Duodenal mucosa (tissue), 2 donors: ENCODE measurements at regions not wholly inside any gene's neighbourhood (a gene's known extent, or its start where the extent isn't known, plus 50 kb on each side); places are given as distances from the start of the nearest gene placed in this dataset.
"Not testable (repeated sequence)": the region's sequence is repeated elsewhere in the genome, so short reads cannot be mapped to it uniquely, and the experiment has no call there.

Experiments
- H3K27ac ChIP-seq: one replicate; pipeline ENCODE4 v1.7.0; 2013; ENCODE audit warnings: low read depth, low read length
- H3K27me3 ChIP-seq, 2 donors: one replicate each; pipeline ENCODE4 v1.7.0; 2013; ENCODE audit warnings: low read length in 2 of 2, control low read depth in 1 of 2; ENCODE audit not compliant: insufficient read depth in 2 of 2, control insufficient read depth in 1 of 2
- H3K36me3 ChIP-seq, 2 donors: one replicate each; pipeline ENCODE4 v1.7.0; 2013; ENCODE audit warnings: low read length in 2 of 2, control low read depth in 1 of 2; ENCODE audit not compliant: insufficient read depth in 2 of 2, control insufficient read depth in 1 of 2
- H3K4me1 ChIP-seq, 2 donors: one replicate each; pipeline ENCODE4 v1.7.0; 2013; ENCODE audit warnings: low read length in 2 of 2, control low read depth in 1 of 2; ENCODE audit not compliant: insufficient read depth in 2 of 2, control insufficient read depth in 1 of 2
- H3K4me3 ChIP-seq, 2 donors: one replicate each; pipeline ENCODE4 v1.7.0; 2013; ENCODE audit warnings: low read length in 2 of 2, low read depth in 1 of 2
- H3K9ac ChIP-seq, 2 donors: one replicate each; pipeline ENCODE4 v1.7.0; 2013; ENCODE audit warnings: low read length in 2 of 2, low read depth in 1 of 2
- H3K9me3 ChIP-seq, 2 donors: one replicate each; pipeline ENCODE4 v1.7.0; 2013; ENCODE audit warnings: low read length in 2 of 2, control low read depth in 1 of 2; ENCODE audit not compliant: control insufficient read depth in 1 of 2

GRCh38 chr9:87040410-87041009 is 93.2 kb upstream of the GAS1 start:
- no peak overlapping the region for H3K4me3 ChIP-seq
- no peaks in the 10 kb centered on the region for H3K9me3 ChIP-seq
- H3K27ac ChIP-seq, result no peak overlapping the region
- H3K27me3 ChIP-seq, result no peaks in the 10 kb centered on the region
- no peaks in the 10 kb centered on the region for H3K4me1 ChIP-seq
- H3K36me3 ChIP-seq, result no peaks in the 10 kb centered on the region
- H3K9ac ChIP-seq, result no peak overlapping the region

- not testable (repeated sequence) for H3K27ac ChIP-seq, H3K9me3 ChIP-seq, H3K9ac ChIP-seq, H3K36me3 ChIP-seq, H3K27me3 ChIP-seq, H3K4me1 ChIP-seq
- H3K4me3 ChIP-seq, result peak overlapping the region in 1 of 2 donors; percentile 1
Measured at GRCh38 chr9:87041553-87042235, 94.4 kb upstream of the GAS1 start.

- not testable (repeated sequence) for H3K27ac ChIP-seq, H3K9me3 ChIP-seq, H3K36me3 ChIP-seq, H3K27me3 ChIP-seq, H3K9ac ChIP-seq, H3K4me1 ChIP-seq, H3K4me3 ChIP-seq
Measured at GRCh38 chr9:87049929-87050608, 102.8 kb upstream of the GAS1 start.

GRCh38 chr9:87054999-87055686 is 107.8 kb upstream of the GAS1 start:
- Histone ChIP-seq H3K9ac (no peak overlapping the region), H3K27me3 (no peaks in the 10 kb centered on the region), H3K4me1 (no peaks in the 10 kb centered on the region), H3K36me3 (no peaks in the 10 kb centered on the region), H3K9me3 (no peaks in the 10 kb centered on the region), H3K27ac (no peak overlapping the region), H3K4me3 (no peak overlapping the region)

GRCh38 chr9:87059772-87060171 is 112.5 kb upstream of the GAS1 start:
- no peaks in the 10 kb centered on the region for H3K9me3 ChIP-seq
- no peak overlapping the region for H3K4me3 ChIP-seq
- no peaks in the 10 kb centered on the region for H3K36me3 ChIP-seq
- H3K9ac ChIP-seq, result no peak overlapping the region
- no peak overlapping the region for H3K27ac ChIP-seq
- H3K27me3 ChIP-seq, result no peaks in the 10 kb centered on the region
- H3K4me1 ChIP-seq, result no peaks in the 10 kb centered on the region

GRCh38 chr9:87062746-87063145 is 115.4 kb upstream of the GAS1 start:
- H3K36me3 ChIP-seq, result no peaks in the 10 kb centered on the region
- no peak overlapping the region for H3K9ac ChIP-seq
- no peak overlapping the region for H3K27ac ChIP-seq
- H3K4me1 ChIP-seq, result no peaks in the 10 kb centered on the region
- H3K4me3 ChIP-seq, result no peak overlapping the region
- H3K27me3 ChIP-seq, result no peaks in the 10 kb centered on the region
- H3K9me3 ChIP-seq, result no peaks in the 10 kb centered on the region

GRCh38 chr9:87063246-87063645 is 115.9 kb upstream of the GAS1 start:
- no peaks in the 10 kb centered on the region for H3K36me3 ChIP-seq
- H3K27me3 ChIP-seq, result no peaks in the 10 kb centered on the region
- H3K27ac ChIP-seq, result no peak overlapping the region
- no peaks in the 10 kb centered on the region for H3K4me1 ChIP-seq
- H3K9me3 ChIP-seq, result no peaks in the 10 kb centered on the region
- H3K4me3 ChIP-seq, result no peak overlapping the region
- no peak overlapping the region for H3K9ac ChIP-seq

- no peak overlapping the region for H3K27ac ChIP-seq
Measured at GRCh38 chr9:87063871-87064270, 116.6 kb upstream of the GAS1 start.

GRCh38 chr9:87064311-87064710 is 117.0 kb upstream of the GAS1 start:
- H3K9ac ChIP-seq, result no peak overlapping the region
- no peaks in the 10 kb centered on the region for H3K36me3 ChIP-seq
- no peak overlapping the region for H3K4me3 ChIP-seq
- H3K27me3 ChIP-seq, result no peaks in the 10 kb centered on the region
- no peaks in the 10 kb centered on the region for H3K4me1 ChIP-seq
- H3K9me3 ChIP-seq, result no peaks in the 10 kb centered on the region
- H3K27ac ChIP-seq, result no peak overlapping the region

More at GRCh38 chr9:87063871-87064270, 116.6 kb upstream of the GAS1 start:
- Histone ChIP-seq H3K36me3 (no peaks in the 10 kb centered on the region), H3K4me3 (no peak overlapping the region), H3K4me1 (no peaks in the 10 kb centered on the region), H3K27me3 (no peaks in the 10 kb centered on the region), H3K9ac (no peak overlapping the region), H3K9me3 (no peaks in the 10 kb centered on the region)

GRCh38 chr9:87065981-87066380 is 118.7 kb upstream of the GAS1 start:
- Histone ChIP-seq H3K9me3 (no peaks in the 10 kb centered on the region), H3K9ac (no peak overlapping the region), H3K27ac (no peak overlapping the region), H3K36me3 (no peaks in the 10 kb centered on the region), H3K4me3 (no peak overlapping the region), H3K4me1 (no peaks in the 10 kb centered on the region), H3K27me3 (no peaks in the 10 kb centered on the region)
